Stimulated activated CD8-positive, alpha-beta memory T cell treated with anti-CD3 and anti-CD28 coated beads, Interleukin-7, amount 100 ng/mL, for 4 hours (primary cell): ENCODE measurements at regions not wholly inside any gene's neighbourhood (a gene's known extent, or its start where the extent isn't known, plus 50 kb on each side); places are given as distances from the start of the nearest gene placed in this dataset.
"Not testable (repeated sequence)": the region's sequence is repeated elsewhere in the genome, so short reads cannot be mapped to it uniquely, and the experiment has no call there.

Experiments used
- DNase-seq, 2 donors: peaks; one replicate each; pipeline ENCODE4 v3.0.0-alpha.2; 2020; ENCODE audit warnings: low read depth in 2 of 2

DNA sequence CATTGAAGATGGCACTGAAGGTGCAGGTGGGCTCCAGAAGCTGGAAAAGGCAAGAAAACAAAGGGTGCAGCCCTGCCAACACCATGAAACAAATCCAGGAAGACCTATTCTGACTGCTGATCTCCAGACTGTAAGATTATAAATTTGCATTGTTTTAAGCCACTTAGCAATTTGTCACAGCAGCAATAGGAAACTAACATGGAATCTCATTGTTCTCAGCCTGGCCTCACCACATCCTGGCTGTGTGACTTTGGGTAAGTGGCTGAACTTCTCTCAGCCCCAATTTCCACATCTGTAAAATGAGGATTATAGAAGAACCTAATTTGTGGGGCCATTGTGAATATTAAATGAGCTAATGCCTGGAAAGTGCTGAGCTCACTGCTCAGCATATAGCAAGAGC lies 160.4 kb upstream of the MAFB start:
- DNase-seq, result no peak

DNA sequence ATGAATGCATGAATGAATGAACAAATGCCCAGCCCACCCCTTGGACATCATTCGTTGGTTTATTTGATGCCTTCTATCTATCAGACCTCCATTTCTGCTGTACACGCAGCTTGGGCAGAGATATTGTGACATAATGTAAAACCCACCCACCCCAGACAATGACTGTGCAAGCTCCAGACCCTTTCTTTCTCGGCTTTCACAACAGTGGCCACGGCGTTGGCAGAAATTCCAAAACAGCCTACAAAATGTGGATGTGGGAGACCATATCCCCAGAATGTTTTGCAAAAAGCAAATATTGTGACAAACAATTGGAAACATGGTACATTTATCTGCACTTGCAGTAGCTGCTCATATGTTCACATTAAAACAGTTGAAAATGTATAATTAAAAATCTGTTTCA lies 162.0 kb upstream of the MAFB start:
- DNase-seq, result no peak

DNA sequence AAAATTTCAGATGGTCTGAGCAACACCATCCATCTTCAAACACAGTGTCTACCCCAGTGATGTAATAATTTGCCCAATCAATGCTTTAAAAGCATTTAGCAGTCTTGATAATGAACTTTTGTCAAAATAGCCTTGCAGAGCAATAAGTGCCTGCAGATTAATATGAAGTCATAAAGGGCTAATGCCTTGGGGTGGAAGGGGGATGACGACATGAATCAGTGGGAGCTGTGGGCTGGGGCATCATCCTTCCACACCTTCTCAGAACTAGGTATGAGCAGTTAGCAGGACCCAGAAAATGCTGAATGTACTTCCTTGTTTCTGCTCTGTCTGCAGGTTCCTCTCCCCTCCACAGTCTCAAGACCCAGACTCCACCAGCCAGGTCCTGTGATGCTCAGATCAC lies 166.2 kb upstream of the MAFB start:
- DNase-seq, result no peak

DNA sequence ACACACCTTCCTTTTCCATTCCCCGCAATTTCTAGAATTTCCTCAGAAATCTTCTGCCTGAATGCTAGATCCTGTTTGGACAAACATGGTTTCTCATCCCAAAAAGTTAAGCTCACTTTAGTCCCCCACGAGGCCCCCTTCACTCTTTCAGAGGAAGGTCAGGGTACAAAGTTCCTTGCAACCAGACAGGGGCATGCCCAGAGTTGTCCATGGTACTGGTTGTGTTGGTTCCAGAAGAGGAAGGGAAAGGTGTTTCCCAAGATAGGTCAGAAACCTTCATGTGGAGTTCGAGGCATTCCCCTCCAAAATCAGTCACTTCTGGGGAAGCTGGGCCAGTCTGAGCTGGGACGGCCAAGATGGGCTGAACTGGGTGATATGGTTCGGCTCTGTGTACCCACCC lies 167.6 kb upstream of the MAFB start:
- DNase-seq, result no peak

GRCh38 chr20:40860487-40860902 lies 168.1 kb upstream of the TOP1 start:
- no peak for DNase-seq

DNA sequence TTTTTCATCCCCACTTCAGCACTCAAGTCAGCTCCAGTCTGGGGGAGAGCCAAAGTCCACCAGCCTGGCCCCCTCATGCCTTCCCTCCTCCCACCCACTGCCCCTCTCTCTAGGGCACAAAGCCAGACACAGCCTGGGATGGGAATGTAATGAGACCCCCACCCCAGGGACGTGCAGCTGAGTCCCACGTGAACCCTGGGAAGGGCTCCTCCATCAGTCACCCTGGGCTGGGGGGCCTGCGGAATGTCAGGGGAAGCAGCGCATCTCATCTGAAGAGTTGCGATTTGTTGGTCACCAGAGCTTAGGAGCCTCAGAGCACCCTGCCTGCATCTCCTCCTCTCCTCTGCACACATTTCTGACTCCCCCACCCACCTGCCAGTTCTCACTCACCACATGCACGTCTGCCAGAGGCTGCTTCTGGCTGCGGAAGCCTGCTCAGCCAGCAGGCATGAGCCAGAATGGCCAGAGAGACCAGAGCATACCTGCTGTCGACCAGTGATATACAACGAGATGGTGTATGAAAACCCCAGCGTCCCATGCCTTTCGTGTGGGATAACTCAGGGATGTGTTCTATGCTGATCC lies 167.1 kb upstream of the TOP1 start:
- DNase-seq, result no peak

- DNase-seq, result no peak
Measured at GRCh38 chr20:40863355-40863919, 165.2 kb upstream of the TOP1 start.

DNA sequence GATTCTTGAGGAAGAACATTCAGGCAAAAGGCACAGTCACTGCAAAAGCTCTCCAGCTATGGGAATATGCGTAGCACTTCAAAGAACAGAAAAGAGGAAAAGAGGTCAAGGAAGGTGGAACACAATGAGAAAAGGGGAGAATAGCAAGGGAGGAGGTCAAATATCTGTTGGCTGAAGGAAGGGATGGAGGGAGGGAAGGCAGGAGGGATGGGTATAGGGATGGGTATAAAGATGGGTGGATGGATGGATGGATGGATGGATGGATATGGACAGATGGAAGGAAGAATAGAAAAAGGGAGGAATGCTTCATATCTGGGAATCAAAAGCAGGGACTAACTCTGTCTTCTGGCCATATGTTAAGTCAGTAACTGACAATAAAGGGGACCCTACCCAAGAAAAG lies 164.2 kb upstream of the TOP1 start:
- no peak for DNase-seq

GRCh38 chr20:40865095-40865494 lies 163.5 kb upstream of the TOP1 start:
- no peak for DNase-seq

- no peak for DNase-seq
Measured at GRCh38 chr20:40866056-40866455, 162.6 kb upstream of the TOP1 start.

DNA sequence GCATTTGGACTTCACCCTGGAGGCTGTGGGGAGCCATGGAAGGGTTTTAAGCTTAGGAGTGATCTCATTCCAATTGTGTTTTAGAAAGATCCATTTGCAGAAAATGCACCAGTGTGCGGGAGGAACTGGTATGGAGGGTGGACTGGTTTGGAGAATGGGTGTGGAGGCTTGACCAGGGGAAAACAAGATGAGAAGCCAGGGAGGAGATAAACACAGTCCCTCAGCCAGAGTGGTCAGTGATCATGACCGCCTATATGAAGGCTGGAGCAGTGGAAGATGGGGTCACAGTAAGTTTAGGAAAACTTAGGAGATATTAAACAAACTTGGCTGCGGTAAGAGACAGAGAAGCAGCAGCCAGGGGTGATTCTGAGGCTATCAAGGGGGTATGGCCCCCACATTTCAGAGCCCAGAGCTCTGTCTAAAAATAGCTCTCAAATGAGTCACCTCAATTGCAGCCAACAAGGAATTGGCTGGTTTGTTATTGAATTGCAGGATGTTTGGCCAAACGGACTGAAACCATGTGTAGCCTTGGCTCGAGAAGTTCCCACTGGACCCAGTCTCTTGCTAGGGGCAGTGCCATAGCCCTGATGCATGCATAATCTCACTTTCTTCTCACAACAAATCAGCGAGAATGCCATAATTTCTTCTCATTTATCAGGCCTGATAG lies 159.9 kb upstream of the TOP1 start:
- no peak for DNase-seq

DNA sequence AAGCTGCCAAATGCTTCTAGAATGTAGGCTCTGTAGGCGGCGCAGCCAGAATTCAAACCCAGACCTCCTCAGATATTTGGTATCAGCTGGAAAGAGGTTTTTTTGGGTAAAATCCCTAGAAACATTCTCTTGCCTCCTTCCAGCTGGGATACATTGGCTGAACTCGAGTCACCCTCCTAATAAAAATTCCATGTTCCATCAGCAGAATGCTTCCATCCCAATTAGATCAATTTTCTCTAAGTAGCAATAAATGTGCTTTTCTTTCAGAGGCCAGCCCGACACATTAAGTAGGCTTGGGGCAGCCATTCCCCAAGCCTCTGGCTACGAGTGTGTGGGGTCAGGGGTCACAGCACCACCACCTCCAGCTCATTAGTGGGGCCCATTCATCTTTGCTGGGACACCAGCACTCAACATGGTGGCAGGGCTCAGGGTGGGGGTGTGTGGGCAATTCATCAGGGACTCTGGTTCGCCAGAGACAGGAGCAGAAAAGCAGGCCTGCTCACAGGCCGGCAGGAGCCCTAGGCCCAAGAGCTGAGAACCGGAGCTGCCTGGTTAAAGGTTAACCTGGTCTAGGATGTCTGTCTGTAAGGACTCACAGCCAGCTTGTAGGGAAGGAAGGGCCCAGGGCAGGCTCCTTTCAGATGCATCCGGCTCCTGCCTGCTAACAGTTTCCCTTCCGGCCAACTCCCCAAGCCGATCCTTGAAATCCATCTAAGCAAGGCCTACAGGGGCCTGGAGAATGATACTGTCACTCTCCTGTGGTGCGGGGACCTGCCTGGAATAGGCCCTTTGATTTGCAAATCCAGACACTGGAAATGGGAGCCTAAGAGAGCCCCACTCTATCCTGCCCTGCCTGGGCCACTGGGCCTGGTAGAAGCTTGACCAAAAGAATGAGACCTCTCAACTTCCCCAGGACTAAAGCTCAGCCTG lies 159.1 kb upstream of the TOP1 start:
- no peak for DNase-seq

DNA sequence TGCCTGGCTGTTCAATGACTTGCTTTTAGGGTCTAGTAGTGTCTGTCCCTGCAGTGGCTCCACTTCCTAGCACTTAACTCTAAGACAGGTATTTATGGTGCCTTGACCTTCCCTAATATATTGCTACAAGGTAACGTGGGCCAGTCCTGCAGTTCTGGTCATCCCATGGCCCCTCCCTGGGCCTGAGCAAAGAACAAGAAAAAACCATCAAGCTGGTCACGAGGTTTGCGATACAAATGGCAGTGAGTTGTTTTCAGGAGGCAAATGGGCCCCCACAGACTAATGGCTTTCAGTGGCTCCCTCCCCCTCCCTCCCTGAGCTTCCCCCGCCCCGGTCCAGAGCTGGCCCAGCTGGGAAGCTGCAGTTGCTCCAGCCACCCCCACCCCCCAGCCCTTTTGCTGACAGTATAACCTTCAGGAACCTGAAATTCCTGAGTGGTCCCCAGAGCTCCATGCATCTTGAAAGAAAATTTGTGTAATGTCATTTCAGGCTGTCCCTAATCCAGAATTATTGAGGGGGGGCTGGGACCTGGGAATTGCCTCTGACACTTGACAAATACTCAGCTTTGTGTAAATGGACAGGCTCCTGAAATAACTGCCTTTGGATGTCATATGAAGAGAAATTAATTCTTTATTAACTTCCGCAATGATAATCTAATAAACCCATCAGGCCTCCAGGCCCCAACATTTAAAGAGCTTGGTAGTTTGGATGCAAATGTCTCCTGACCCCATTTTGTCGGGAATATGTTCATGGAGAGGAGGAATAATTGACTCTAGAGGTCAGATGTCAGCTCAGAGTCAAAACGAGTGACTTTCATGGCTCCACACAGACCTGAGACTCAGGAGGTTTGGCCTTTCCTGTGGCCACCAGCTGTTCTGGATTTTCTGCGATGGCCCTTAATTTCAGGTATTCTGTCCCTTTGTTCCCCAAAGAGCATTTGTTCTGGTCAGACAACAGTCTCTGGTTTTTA lies 153.2 kb upstream of the TOP1 start:
- no peak for DNase-seq

- not testable (repeated sequence) for DNase-seq
Measured at GRCh38 chr20:40878099-40878498, 150.5 kb upstream of the TOP1 start.

- no peak for DNase-seq
Measured at GRCh38 chr20:40880063-40880728, 148.4 kb upstream of the TOP1 start.

- DNase-seq, result no peak
Measured at GRCh38 chr20:40880729-40881109, 147.9 kb upstream of the TOP1 start.

DNA sequence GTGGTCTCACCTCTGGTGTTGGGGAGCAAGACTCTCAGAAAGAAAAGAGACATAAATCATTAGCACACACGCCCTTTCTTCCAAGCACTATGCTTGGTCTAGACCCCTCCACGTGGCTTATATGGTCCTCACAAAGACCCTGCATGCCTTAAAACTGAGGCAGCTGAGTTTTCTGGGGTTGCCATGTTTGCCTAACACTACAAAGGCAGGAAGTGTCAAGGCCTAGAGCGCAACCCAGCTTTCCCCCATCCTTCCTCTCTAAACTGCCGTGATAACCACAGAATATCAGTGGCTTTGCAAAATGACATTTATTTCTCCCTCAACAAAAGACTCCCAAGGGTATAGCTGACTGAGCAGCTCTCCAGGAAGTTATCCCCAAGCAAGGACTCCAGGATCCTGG lies 146.5 kb upstream of the TOP1 start:
- DNase-seq, result no peak

- no peak for DNase-seq
Measured at GRCh38 chr20:40883097-40883496, 145.5 kb upstream of the TOP1 start.

- no peak for DNase-seq
Measured at GRCh38 chr20:40887105-40887504, 141.5 kb upstream of the TOP1 start.

- not testable (repeated sequence) for DNase-seq
Measured at GRCh38 chr20:40889266-40889665, 139.4 kb upstream of the TOP1 start.

DNA sequence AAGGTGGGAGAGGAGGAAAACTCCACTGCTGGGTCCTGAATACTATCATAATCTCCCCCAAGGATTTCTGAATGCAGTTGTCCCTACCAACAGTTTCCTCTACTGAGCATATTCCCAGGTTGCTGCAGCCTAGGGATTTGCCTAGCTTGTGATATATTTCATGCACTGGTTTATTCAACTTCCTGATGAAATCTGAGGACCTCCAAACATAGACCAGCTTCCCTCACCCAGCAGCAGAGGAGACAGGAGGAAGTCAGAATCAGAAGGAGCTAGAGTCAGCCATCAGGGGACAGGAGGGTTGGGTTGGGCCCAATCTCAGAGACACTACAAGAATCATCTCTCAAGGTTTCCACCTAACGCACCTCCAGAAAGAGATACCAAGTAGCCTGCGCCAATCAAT lies 138.4 kb upstream of the TOP1 start:
- no peak for DNase-seq
